A673 (cell line): ENCODE measurements at regions not wholly inside any gene's neighbourhood (a gene's known extent, or its start where the extent isn't known, plus 50 kb on each side); places are given as distances from the start of the nearest gene placed in this dataset.

Experiments used
- BruUV-seq: library from RNA; stranded (reverse); fragments of 400-500 nt; replicated peaks from 2 replicates; lab custom pipeline; 2021; lab: Mats Ljungman, UMichigan
- CTCF ChIA-PET: fragments of 300-600 bp; sonication (Branson Sonifier 250); formaldehyde crosslinking; loops from one replicate; lab custom pipeline; 2022; ENCODE audit warnings: antibody characterized with exemption; lab: Charles Lee
- POLR2A ChIA-PET: fragments of 300-600 bp; sonication (Branson Sonifier 250); formaldehyde crosslinking; loops from one replicate; lab custom pipeline; 2022; ENCODE audit warnings: antibody characterized with exemption; ENCODE audit not compliant: low non-redundant PET; lab: Charles Lee
- DNase-seq: peaks from one replicate; pipeline ENCODE4 v3.0.0-alpha.2; 2015; ENCODE audit warnings: low spot score
- H3K27ac ChIP-seq: fragments of 200-600 bp; sonication (generic); 2 replicates; pipeline ENCODE4 v1.5.1; 2016; ENCODE audit warnings: mixed run types, low read depth, mild to moderate bottlenecking, mixed read lengths, antibody characterized with exemption, low read length; ENCODE audit not compliant: poor library complexity, severe bottlenecking
- H3K27me3 ChIP-seq: fragments of 200-600 bp; sonication (generic); replicated peaks from 2 replicates; pipeline ENCODE4 v1.6.1; 2017; ENCODE audit warnings: mixed run types, low read depth, mild to moderate bottlenecking, mixed read lengths, antibody characterized with exemption, low read length; ENCODE audit not compliant: insufficient read depth, poor library complexity
- H3K36me3 ChIP-seq: fragments of 200-600 bp; sonication (generic); 2 replicates; pipeline ENCODE4 v1.6.1; 2016; ENCODE audit warnings: mixed run types, mild to moderate bottlenecking, mixed read lengths, antibody characterized with exemption, low read length; ENCODE audit not compliant: insufficient read depth, poor library complexity, severe bottlenecking
- H3K4me1 ChIP-seq: fragments of 200-600 bp; sonication (generic); 2 replicates; pipeline ENCODE4 v1.6.1; 2017; ENCODE audit warnings: mixed run types, mild to moderate bottlenecking, mixed read lengths, antibody characterized with exemption, low read length; ENCODE audit not compliant: insufficient read depth, poor library complexity, severe bottlenecking
- H3K4me3 ChIP-seq: fragments of 200-600 bp; sonication (generic); 2 replicates; pipeline ENCODE4 v1.5.1; 2016; ENCODE audit warnings: low read depth, mixed run types, mild to moderate bottlenecking, mixed read lengths, low read length; ENCODE audit not compliant: poor library complexity, severe bottlenecking
- H3K9me3 ChIP-seq: fragments of 200-600 bp; sonication (generic); 2 replicates; pipeline ENCODE4 v1.6.1; 2016; ENCODE audit warnings: mixed run types, low read depth, mild to moderate bottlenecking, mixed read lengths, antibody characterized with exemption, low read length; ENCODE audit not compliant: poor library complexity, severe bottlenecking
- CTCF ChIP-seq: fragments of 300-800, 200-600 bp; sonication (generic); conservative IDR thresholded peaks from 2 replicates; pipeline ENCODE4 v1.5.1; 2017; ENCODE audit warnings: low read depth, mild to moderate bottlenecking, antibody characterized with exemption, low read length, moderate library complexity, mixed read lengths
- EZH2 ChIP-seq: fragments of 200-600 bp; sonication (generic); IDR thresholded peaks from 2 replicates; pipeline ENCODE4 v1.6.1; 2017; ENCODE audit warnings: borderline replicate concordance, low read depth, mild to moderate bottlenecking, mixed read lengths, antibody characterized with exemption, low read length; ENCODE audit not compliant: poor library complexity, severe bottlenecking
- intact Hi-C: fragments of 100-400 bp; cut with micrococcal nuclease; formaldehyde crosslinking; loops from one replicate; pipeline ENCODE4 v1.10.0; 2022; ENCODE audit not compliant: unreplicated experiment

GRCh38 chr14:95387826-95388445 lies 68.2 kb upstream of the CLMN start:
- ChIA-PET POLR2A (no interaction called here), CTCF (no interaction called here)
- BruUV-seq, result no TSS peak
- no peaks in the 10 kb centered on the region for H3K27me3 ChIP-seq
- no peaks in the 10 kb centered on the region for H3K9me3 ChIP-seq
- intact Hi-C loops, result no loop called here
- no peak overlapping the region for H3K4me3 ChIP-seq
- H3K36me3 ChIP-seq, result no peaks in the 10 kb centered on the region
- no peaks in the 10 kb centered on the region for H3K4me1 ChIP-seq
- DNase-seq, result no peak
- no peak for TF ChIP-seq EZH2
- no peak for TF ChIP-seq CTCF
- no peak overlapping the region for H3K27ac ChIP-seq

- POLR2A ChIA-PET, result no interaction called here
- DNase-seq, result no peak
- Histone ChIP-seq H3K4me1 (no peaks in the 10 kb centered on the region), H3K36me3 (no peaks in the 10 kb centered on the region), H3K27ac (no peak overlapping the region), H3K4me3 (no peak overlapping the region), H3K27me3 (no peaks in the 10 kb centered on the region), H3K9me3 (no peaks in the 10 kb centered on the region)
- CTCF ChIA-PET, result interaction anchor here (0.5 kb wide), 1 partner anchor 698 kb away, joined by 3 read pairs; no protein-coding TSS in a partner anchor
- no peak for TF ChIP-seq CTCF
- no peak for TF ChIP-seq EZH2
- BruUV-seq, result no TSS peak
- intact Hi-C loops, result no loop called here
Measured at GRCh38 chr14:95386536-95387095, 66.9 kb upstream of the CLMN start.

- TF ChIP-seq EZH2 (no peak), CTCF (no peak)
- intact Hi-C loops, result no loop called here
- ChIA-PET CTCF (no interaction called here), POLR2A (no interaction called here)
- H3K4me3 ChIP-seq, result no peak overlapping the region
- BruUV-seq, result no TSS peak
- H3K27me3 ChIP-seq, result no peaks in the 10 kb centered on the region
- H3K4me1 ChIP-seq, result no peaks in the 10 kb centered on the region
- H3K9me3 ChIP-seq, result no peaks in the 10 kb centered on the region
- no peak overlapping the region for H3K27ac ChIP-seq
- H3K36me3 ChIP-seq, result no peaks in the 10 kb centered on the region
- DNase-seq, result no peak
Measured at GRCh38 chr14:95385701-95386100, 66.0 kb upstream of the CLMN start.
